GM23338 (cell line): ENCODE measurements at regions not wholly inside any gene's neighbourhood (a gene's known extent, or its start where the extent isn't known, plus 50 kb on each side); places are given as distances from the start of the nearest gene placed in this dataset.
A peak's percentile ranks its signal among the peaks of the same experiment; 100 is the strongest.

Experiments used
- ATAC-seq: fragments of 200-7000 bp; cut with Tn5 transposase; 3 replicates; pipeline ENCODE4 v1.9.1; 2020
- DNase-seq: peaks from one replicate; pipeline ENCODE4 v3.0.0-alpha.2; 2015; ENCODE audit warnings: low spot score
- H2AFZ ChIP-seq: fragments of 200-600 bp; sonication (generic); 2 replicates; pipeline ENCODE4 v1.8.0; 2016; ENCODE audit warnings: antibody characterized with exemption, mild to moderate bottlenecking, moderate library complexity
- H3F3A ChIP-seq: fragments of 200-600 bp; sonication (generic); replicated peaks from 2 replicates; pipeline ENCODE4 v1.8.0; 2017; ENCODE audit warnings: antibody characterized with exemption, mixed run types, low read depth
- H3K27ac ChIP-seq: fragments of 200-600 bp; sonication (generic); 2 replicates; pipeline ENCODE4 v1.6.1; 2016; ENCODE audit warnings: low read depth
- H3K27me3 ChIP-seq: fragments of 200-600 bp; sonication (generic); 2 replicates; pipeline ENCODE4 v1.8.0; 2016; ENCODE audit warnings: mild to moderate bottlenecking, mixed run types, moderate library complexity; ENCODE audit not compliant: insufficient read depth
- H3K36me3 ChIP-seq: fragments of 200-600 bp; sonication (generic); 2 replicates; pipeline ENCODE4 v1.8.0; 2016; ENCODE audit warnings: mild to moderate bottlenecking; ENCODE audit not compliant: insufficient read depth
- H3K4me1 ChIP-seq: fragments of 200-600 bp; sonication (generic); 2 replicates; pipeline ENCODE4 v1.8.0; 2016; ENCODE audit warnings: mild to moderate bottlenecking, moderate library complexity; ENCODE audit not compliant: insufficient read depth
- H3K4me2 ChIP-seq: fragments of 200-600 bp; sonication (generic); 2 replicates; pipeline ENCODE4 v1.7.1; 2017; ENCODE audit warnings: mixed run types
- H3K4me3 ChIP-seq: fragments of 200-600 bp; sonication (generic); 2 replicates; pipeline ENCODE4 v1.6.1; 2016; ENCODE audit warnings: mixed run types
- H3K79me2 ChIP-seq: fragments of 200-600 bp; sonication (generic); replicated peaks from 2 replicates; pipeline ENCODE4 v1.8.0; 2017; ENCODE audit warnings: mild to moderate bottlenecking; ENCODE audit not compliant: insufficient read depth
- H3K9me2 ChIP-seq: fragments of 200-600 bp; sonication (generic); 2 replicates; pipeline ENCODE4 v1.8.0; 2017; ENCODE audit not compliant: insufficient read depth
- H4K20me1 ChIP-seq: fragments of 200-600 bp; sonication (generic); replicated peaks from 2 replicates; pipeline ENCODE4 v1.8.0; 2017; ENCODE audit warnings: mild to moderate bottlenecking; ENCODE audit not compliant: insufficient read depth
- H3K27ac Mint-ChIP-seq: 2 replicates; pipeline ENCODE4 v1.8.0; 2020; ENCODE audit warnings: inconsistent platforms, mild to moderate bottlenecking, moderate library complexity, mixed read lengths
- H3K27me3 Mint-ChIP-seq: 3 replicates; pipeline ENCODE4 v1.8.0; 2022; ENCODE audit warnings: low read depth, mild to moderate bottlenecking, moderate library complexity, mixed read lengths, inconsistent platforms; ENCODE audit not compliant: insufficient read depth, poor library complexity
- H3K36me3 Mint-ChIP-seq: 3 replicates; pipeline ENCODE4 v1.8.0; 2021; ENCODE audit warnings: low read depth, mild to moderate bottlenecking, inconsistent platforms, moderate library complexity, mixed read lengths
- H3K4me1 Mint-ChIP-seq: 3 replicates; pipeline ENCODE4 v1.8.0; 2020; ENCODE audit warnings: mild to moderate bottlenecking, inconsistent platforms, mixed read lengths
- H3K4me3 Mint-ChIP-seq: 3 replicates; pipeline ENCODE4 v1.8.0; 2021; ENCODE audit warnings: moderate library complexity, mild to moderate bottlenecking, inconsistent platforms, mixed read lengths
- H3K9me3 Mint-ChIP-seq: 3 replicates; pipeline ENCODE4 v1.8.0; 2020; ENCODE audit warnings: moderate library complexity, mild to moderate bottlenecking, inconsistent platforms, mixed read lengths
- CREB1 ChIP-seq: fragments of 250-450 bp; sonication (Bioruptor Pico); IDR thresholded peaks from 2 replicates; pipeline ENCODE4 v1.5.0; 2020; ENCODE audit warnings: low read depth, mild to moderate bottlenecking, moderate library complexity
- CTCF ChIP-seq, 2 experiments: fragments of 200-600 bp in 1 of 2; sonication (generic) in 1 of 2; conservative IDR thresholded peaks; 2 replicates each; pipeline versions ENCODE4 v1.5.1 to v1.6.1; 2016 to 2017; ENCODE audit warnings: antibody characterized with exemption in 2 of 2, low read depth in 2 of 2, mild to moderate bottlenecking in 2 of 2, moderate library complexity in 1 of 2
- EZH2 ChIP-seq: fragments of 200-600 bp; sonication (generic); IDR thresholded peaks from one replicate; pipeline ENCODE4 v1.8.0; 2017; ENCODE audit warnings: antibody characterized with exemption, mild to moderate bottlenecking, low read depth; ENCODE audit not compliant: unreplicated experiment
- EZH2phosphoT487 ChIP-seq: fragments of 200-600 bp; sonication (generic); IDR thresholded peaks from one replicate; pipeline ENCODE4 v1.8.1; 2018; ENCODE audit warnings: antibody characterized with exemption; ENCODE audit not compliant: unreplicated experiment
- POLR2AphosphoS5 ChIP-seq: IDR thresholded peaks from 2 replicates; pipeline ENCODE4 v1.6.1; 2016; ENCODE audit warnings: antibody characterized with exemption, low read depth
- ZNF462 ChIP-seq: fragments of 250-450 bp; sonication (Bioruptor Pico); IDR thresholded peaks from 2 replicates; pipeline ENCODE4 v1.5.0; 2020; ENCODE audit warnings: mild to moderate bottlenecking, moderate library complexity

- H2AFZ ChIP-seq, result no peak overlapping the region
- DNase-seq (peak; percentile 2), ATAC-seq (no peak)
- no peak overlapping the region for H3K27ac ChIP-seq
- no peaks in the 10 kb centered on the region for H3K79me2 ChIP-seq
- no peaks in the 10 kb centered on the region for H4K20me1 ChIP-seq
- TF ChIP-seq POLR2AphosphoS5, result no peak
- TF ChIP-seq ZNF462, result no peak
- TF ChIP-seq CTCF (conservative IDR thresholded peaks at IDR 0.05; ENCODE audit: low read depth in 2 of 2), result peak; percentile 27 to 42
- no peak for TF ChIP-seq CREB1 (CRISPR knock-in tag)
- TF ChIP-seq EZH2, result no peak
- TF ChIP-seq EZH2phosphoT487, result no peak
- H3K9me2 ChIP-seq, result peaks cover 7% of the 10 kb centered on the region; the same call in 1 of the 2 replicates
- no peaks in the 10 kb centered on the region for H3K36me3 ChIP-seq
- Mint-ChIP-seq H3K36me3 (no peaks in the 10 kb centered on the region), H3K27ac (no peak overlapping the region), H3K27me3 (peaks cover 1% of the 10 kb centered on the region), H3K9me3 (no peaks in the 10 kb centered on the region), H3K4me3 (no peak overlapping the region), H3K4me1 (peaks cover 3% of the 10 kb centered on the region; the same call in 2 of the 3 replicates)
- H3F3A ChIP-seq, result no peaks in the 10 kb centered on the region
- no peak overlapping the region for H3K4me3 ChIP-seq
- H3K4me2 ChIP-seq, result no peak overlapping the region
- H3K4me1 ChIP-seq, result no peaks in the 10 kb centered on the region
- no peaks in the 10 kb centered on the region for H3K27me3 ChIP-seq
Measured at GRCh38 chr1:221272940-221273339, 393.7 kb downstream of the HLX start.
